ENCODE measurements at regions not wholly inside any gene's neighbourhood (a gene's known extent, or its start where the extent isn't known, plus 50 kb on each side); places are given as distances from the start of the nearest gene placed in this dataset.
"Not testable (repeated sequence)": the region's sequence is repeated elsewhere in the genome, so short reads cannot be mapped to it uniquely, and the experiment has no call there.

- no peak for DNase-seq
These were observed 493.7 kb upstream of the GRM7 start for GRCh38 chr3:6367171-6367570.

DNA sequence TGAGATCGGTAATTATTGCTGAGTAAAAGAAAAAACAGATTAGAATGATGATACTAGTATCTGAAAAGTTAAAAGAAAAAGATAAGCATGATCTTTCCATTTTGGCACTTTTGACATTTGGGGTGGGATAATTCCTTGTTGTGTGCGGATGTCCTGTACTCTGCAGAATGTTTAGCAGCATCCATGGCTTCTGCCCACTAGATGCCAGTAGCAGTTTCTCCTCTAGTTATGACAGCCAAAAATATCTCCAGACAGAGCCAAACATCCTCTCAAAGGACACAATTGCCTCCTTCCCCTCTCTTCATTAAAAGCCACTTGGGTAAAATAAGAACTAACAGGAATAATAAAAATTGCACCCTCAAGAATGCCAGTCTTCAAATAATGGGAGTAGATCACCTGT, 468.8 kb upstream of the GRM7 start:
- no peak for DNase-seq

GRCh38 chr3:6394944-6395343, 466.0 kb upstream of the GRM7 start:
- DNase-seq, result no peak

- DNase-seq, result no peak
These were observed 464.3 kb upstream of the GRM7 start for GRCh38 chr3:6396631-6397030.

GRCh38 chr3:6402666-6403065, 458.2 kb upstream of the GRM7 start:
- DNase-seq, result not testable (repeated sequence)

GRCh38 chr3:6406923-6407322, 454.0 kb upstream of the GRM7 start:
- not testable (repeated sequence) for DNase-seq

GRCh38 chr3:6416049-6416661, 444.8 kb upstream of the GRM7 start:
- DNase-seq, result no peak

- DNase-seq, result no peak
These were observed 443.7 kb upstream of the GRM7 start for GRCh38 chr3:6417174-6417573.

DNA sequence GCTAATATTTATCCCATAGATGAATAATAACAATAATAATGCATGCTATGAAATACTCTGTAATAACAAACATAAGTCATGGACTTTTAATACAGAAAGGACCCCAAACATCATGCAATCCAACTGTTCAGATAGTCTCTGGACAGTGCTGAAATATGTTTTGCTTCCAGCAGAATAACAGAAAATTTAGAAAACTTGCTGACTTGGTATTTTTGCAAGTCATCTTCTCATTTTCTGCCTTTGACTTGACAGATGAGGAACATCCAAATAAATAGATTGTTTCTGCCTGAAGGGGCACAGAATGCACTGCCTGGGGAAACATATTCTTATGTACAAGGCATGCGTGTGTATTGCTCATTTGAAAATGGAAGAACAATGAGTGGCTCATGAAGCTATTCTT, 442.4 kb upstream of the GRM7 start:
- no peak for DNase-seq

- no peak for DNase-seq
These were observed 439.1 kb upstream of the GRM7 start for GRCh38 chr3:6421666-6422445.

- DNase-seq, result no peak
These were observed 435.6 kb upstream of the GRM7 start for GRCh38 chr3:6425289-6425820.

- DNase-seq, result not testable (repeated sequence)
These were observed 432.6 kb upstream of the GRM7 start for GRCh38 chr3:6428276-6428675.

- DNase-seq, result no peak
These were observed 425.0 kb upstream of the GRM7 start for GRCh38 chr3:6435951-6436350.

- DNase-seq, result no peak
These were observed 423.3 kb upstream of the GRM7 start for GRCh38 chr3:6437631-6438030.

DNA sequence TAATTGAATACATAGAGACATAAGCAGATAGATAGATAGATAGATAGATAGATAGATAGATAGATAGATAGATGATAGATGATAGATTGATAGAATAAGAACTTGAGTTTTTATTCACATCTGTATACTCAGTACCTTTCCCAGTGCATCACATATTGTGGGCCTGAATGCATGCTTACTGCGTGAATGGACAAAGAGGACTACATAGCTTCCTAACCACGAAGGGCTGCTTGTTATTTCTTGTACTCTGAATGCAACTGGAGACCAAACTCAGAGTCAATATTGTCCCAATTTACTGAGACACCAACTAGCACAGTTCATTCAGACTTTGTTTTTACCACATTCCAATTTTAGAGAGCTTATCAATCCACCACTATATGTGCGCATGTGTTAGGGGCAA, 422.9 kb upstream of the GRM7 start:
- no peak for DNase-seq

GRCh38 chr3:6439226-6439625, 421.7 kb upstream of the GRM7 start:
- DNase-seq, result no peak

- no peak for DNase-seq
These were observed 421.1 kb upstream of the GRM7 start for GRCh38 chr3:6439824-6440223.

- DNase-seq, result no peak
These were observed 415.8 kb upstream of the GRM7 start for GRCh38 chr3:6444888-6445658.

- no peak for DNase-seq
These were observed 413.6 kb upstream of the GRM7 start for GRCh38 chr3:6447166-6447801.

DNA sequence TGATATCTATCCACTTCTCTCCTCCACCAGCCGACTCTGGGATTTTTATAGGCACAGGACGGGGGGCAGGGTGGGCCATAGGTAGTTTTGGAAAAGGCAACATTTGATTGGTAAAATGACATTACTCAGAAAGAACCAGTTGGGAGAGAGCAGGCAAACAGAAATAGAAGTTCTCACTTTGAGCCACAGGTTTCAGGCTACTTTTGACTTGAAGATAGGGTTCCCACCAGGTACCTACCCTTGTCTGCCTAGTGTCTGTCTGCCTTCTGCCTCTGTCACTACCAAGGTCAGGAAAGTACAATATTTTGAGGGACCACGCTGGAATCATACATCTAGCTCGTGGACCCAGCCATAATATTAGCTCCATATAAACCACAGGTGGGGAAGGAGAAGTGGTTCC, 412.9 kb upstream of the GRM7 start:
- DNase-seq, result no peak

DNA sequence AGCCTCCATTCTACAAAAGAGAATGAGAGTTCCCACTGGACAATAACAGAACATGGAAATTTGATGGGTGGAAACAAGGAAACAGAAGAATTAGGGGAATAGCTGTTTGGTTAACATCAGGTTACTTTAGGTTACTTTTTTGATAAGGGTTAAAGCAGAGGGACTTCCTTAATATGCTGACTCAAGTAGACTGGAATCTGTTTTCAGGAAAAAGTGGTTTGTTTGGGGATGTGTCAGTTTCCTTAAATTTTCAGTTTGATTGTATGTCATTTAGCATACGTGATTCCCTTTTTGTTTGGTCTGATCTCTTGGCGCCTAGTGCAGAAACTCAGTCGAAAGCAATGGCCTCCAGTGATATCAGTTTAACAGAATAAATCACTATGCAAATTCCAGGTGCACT, 411.8 kb upstream of the GRM7 start:
- no peak for DNase-seq

- DNase-seq, result no peak
These were observed 407.9 kb upstream of the GRM7 start for GRCh38 chr3:6452974-6453373.

GRCh38 chr3:6455031-6455430, 405.9 kb upstream of the GRM7 start:
- DNase-seq, result no peak
